D721Med (cell line): ENCODE measurements at regions not wholly inside any gene's neighbourhood (a gene's known extent, or its start where the extent isn't known, plus 50 kb on each side); places are given as distances from the start of the nearest gene placed in this dataset.

Experiments used
- DNase-seq: peaks from one replicate; pipeline ENCODE4 v3.0.0; 2011; ENCODE audit warnings: low spot score; ENCODE audit not compliant: insufficient read length
- FAIRE-seq: peaks from 2 replicates; lab custom pipeline; 2011; peaks lifted over from hg19 to GRCh38; lab: Jason Lieb, UNC
- TF ChIP-seq, protein P1 (sequence below): IDR thresholded peaks from 2 replicates; pipeline ENCODE4 v1.5.1; 2012; ENCODE audit warnings: mild to moderate bottlenecking, control low read depth; ENCODE audit not compliant: insufficient read depth; ENCODE audit errors: missing control alignments

DNA sequence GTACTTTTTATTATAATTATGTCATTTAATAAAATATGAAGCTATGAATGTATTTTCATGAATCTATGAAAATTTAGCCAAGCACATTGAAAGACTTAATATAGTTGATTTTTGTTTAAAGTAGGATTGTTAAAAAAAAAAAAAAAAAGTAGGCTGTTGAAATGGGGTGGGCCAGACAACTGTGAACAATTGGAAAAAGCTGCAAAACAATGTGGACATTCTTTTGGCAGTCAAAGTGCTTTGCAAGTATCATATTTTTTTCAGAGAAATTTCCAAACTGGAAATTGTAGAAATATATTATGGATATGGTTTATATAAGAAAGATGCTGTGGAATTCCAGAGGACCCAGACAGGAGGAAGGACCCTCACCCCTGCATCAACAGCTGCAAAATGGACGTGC lies 82.1 kb downstream of the ETAA1 start:
- TF ChIP-seq, protein P1, sequence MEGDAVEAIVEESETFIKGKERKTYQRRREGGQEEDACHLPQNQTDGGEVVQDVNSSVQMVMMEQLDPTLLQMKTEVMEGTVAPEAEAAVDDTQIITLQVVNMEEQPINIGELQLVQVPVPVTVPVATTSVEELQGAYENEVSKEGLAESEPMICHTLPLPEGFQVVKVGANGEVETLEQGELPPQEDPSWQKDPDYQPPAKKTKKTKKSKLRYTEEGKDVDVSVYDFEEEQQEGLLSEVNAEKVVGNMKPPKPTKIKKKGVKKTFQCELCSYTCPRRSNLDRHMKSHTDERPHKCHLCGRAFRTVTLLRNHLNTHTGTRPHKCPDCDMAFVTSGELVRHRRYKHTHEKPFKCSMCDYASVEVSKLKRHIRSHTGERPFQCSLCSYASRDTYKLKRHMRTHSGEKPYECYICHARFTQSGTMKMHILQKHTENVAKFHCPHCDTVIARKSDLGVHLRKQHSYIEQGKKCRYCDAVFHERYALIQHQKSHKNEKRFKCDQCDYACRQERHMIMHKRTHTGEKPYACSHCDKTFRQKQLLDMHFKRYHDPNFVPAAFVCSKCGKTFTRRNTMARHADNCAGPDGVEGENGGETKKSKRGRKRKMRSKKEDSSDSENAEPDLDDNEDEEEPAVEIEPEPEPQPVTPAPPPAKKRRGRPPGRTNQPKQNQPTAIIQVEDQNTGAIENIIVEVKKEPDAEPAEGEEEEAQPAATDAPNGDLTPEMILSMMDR, result no peak
- FAIRE-seq (no peak), DNase-seq (no peak)

DNA sequence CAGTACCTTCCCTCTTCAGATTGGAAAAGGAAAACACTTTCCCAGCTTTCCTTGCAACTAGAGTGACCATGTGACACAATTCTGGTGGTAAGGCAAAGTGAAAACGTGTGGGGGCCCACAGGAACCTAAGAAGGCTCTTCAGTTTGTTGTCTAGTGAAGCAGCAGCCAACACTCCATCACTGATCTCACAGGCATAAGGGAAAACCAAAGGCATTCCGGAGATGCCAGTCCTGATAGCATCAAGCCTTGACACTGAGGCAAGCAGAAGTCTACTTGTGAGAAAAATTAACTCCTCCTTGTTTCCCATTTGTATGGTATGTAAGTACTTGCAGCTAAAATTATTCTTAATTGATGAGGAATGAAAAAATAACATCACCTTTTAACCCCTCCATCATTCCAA lies 88.3 kb downstream of the ETAA1 start:
- TF ChIP-seq, protein P1, result no peak
- DNase-seq (no peak), FAIRE-seq (no peak)

DNA sequence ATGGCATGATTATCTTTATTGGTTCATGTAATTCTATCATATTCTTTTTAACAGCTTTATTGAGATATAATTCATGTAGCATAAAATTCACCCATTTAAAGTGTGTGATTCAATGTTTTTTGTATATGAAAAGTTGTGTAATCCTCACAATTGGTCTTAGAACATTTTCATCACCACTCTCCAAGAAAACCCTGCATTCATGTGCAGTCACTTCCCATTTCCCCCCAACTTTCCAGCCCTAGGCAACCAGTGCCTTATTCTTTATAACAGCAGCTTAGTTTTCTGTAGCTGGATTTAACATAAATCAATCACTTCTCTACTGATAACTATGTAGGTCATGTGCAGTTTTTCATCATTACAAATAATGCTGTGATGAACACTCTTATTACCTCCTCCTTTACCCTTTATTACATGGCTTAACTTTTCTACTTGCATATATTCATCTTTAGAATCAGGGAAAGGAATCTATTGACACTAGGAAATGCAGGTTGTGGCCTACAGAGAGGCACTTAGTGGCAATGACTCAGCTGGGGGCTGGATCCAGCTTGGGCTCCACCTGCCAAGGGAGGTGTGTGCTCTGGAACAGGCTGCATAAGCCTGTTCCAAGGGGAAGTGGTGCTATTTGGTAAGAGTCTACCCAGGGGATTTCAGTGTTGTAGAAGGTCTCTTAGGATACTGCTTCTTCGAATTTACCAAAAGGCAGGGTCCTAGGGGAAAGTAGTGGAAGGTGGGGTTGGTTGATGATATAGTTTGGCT lies 89.1 kb downstream of the ETAA1 start:
- no peak for FAIRE-seq
- TF ChIP-seq, protein P1, result no peak
- DNase-seq, result no peak

DNA sequence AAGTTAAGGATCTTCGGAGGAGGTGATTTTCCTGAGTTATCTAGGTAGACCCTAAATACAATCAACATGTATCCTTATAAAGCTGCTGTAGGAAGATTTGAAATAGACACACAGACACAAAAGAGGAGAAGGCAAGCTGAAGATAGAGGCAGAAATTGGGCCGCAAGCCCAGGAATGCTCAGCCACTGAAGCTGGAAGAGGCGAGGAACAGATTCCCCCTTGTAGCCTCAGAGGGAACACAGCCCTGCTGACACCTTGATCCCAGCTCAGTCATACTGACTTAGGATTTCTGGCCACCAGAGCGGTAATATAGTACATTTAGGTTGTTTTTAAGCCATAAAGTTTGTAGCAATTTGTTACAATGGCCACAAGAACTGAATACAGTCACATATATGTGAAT lies 90.9 kb downstream of the ETAA1 start:
- DNase-seq (no peak), FAIRE-seq (no peak)
- TF ChIP-seq, protein P1, result no peak

DNA sequence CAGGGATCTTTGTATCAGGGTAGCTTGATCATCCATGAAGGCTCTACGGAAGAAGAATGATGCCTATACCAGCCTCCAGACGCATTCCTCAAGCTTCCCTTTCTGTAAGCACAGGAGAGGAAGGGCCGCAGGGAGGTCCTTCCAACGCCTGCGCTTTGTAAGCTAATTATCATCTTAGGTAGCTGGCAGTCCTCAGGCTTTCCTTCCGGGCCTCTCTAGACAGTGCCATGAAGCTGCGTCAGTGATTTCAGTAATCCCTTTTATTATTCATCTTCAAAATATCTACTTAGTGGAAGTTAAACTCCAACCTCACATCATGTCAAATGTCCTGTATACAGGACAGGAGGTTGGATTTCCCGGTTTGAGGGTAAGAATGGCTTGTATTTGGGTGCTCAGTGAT lies 92.3 kb downstream of the ETAA1 start:
- DNase-seq, result no peak
- no peak for FAIRE-seq
- TF ChIP-seq, protein P1, result no peak

DNA sequence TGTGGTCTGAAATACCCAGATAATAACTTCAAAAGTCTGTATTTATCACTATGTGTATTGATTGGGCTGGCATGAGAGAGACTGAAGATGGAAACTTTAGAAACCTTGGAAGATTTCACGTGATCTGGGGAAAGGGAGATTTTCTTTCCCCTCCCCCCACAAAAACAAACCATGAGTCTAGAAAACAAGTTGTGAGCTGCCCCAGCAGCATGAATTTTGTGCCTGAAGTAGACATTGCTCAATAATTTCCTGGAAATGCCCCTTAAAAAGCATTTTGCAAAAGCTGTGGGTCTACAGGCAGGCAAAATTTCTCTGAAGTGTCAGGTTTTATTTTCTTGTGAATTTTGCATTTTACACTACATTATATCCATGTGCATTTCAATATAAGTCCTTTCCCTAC lies 101.8 kb downstream of the ETAA1 start:
- FAIRE-seq, result no peak
- no peak for DNase-seq
- TF ChIP-seq, protein P1, result no peak

DNA sequence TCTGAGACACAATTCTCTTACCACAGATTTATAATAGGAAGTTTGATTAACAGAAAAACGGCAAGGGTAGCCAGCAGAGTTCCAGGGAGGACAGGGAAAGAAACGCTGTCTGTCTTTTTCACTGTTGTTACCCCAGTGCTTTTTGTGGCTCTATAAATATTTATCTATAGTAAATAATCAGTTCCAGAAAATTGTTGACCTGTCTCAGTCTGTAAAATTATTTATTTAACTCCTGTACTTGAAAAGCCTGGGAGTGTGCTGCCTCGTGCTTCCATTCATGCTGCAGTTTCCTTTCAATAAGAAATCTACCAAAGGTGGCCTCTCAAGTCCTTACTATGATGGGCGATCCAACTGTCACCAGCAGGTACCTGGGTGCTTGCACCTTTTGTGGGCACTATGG lies 102.9 kb downstream of the ETAA1 start:
- no peak for DNase-seq
- TF ChIP-seq, protein P1, result no peak
- no peak for FAIRE-seq
